Neural cell (in vitro differentiated cells): ENCODE measurements at regions not wholly inside any gene's neighbourhood (a gene's known extent, or its start where the extent isn't known, plus 50 kb on each side); places are given as distances from the start of the nearest gene placed in this dataset.

ENCODE experiments used
- H2AFZ ChIP-seq: fragments of 200-600, 300-800 bp; sonication (generic), shearing (Covaris generic); 2 replicates; pipeline ENCODE4 v1.6.0; 2014; ENCODE audit warnings: low read depth, mild to moderate bottlenecking, antibody characterized with exemption, low read length, moderate library complexity
- H3F3A ChIP-seq: fragments of 200-600 bp; shearing (Covaris generic); 2 replicates; pipeline ENCODE4 v1.6.1; 2016; ENCODE audit warnings: mild to moderate bottlenecking, moderate library complexity, mixed read lengths, antibody characterized with exemption, low read length; ENCODE audit not compliant: insufficient read depth, poor library complexity, severe bottlenecking
- H3K27ac ChIP-seq: fragments of 200-600, 300-800 bp; sonication (generic), shearing (Covaris generic); 2 replicates; pipeline ENCODE4 v1.5.1; 2014; ENCODE audit warnings: mild to moderate bottlenecking, low read length, moderate library complexity
- H3K27me3 ChIP-seq: fragments of 300-800, 200-600 bp; sonication (generic), shearing (Covaris generic); 2 replicates; pipeline ENCODE4 v1.6.0; 2014; ENCODE audit warnings: mild to moderate bottlenecking, low read depth, low read length, moderate library complexity; ENCODE audit not compliant: insufficient read depth
- H3K36me3 ChIP-seq: fragments of 300-800, 200-600 bp; sonication (generic), shearing (Covaris generic); 2 replicates; pipeline ENCODE4 v1.5.1; 2014; ENCODE audit warnings: mild to moderate bottlenecking, antibody characterized with exemption, low read length, moderate library complexity; ENCODE audit not compliant: insufficient read depth
- H3K4me2 ChIP-seq: fragments of 300-800, 200-600 bp; sonication (generic), shearing (Covaris generic); 2 replicates; pipeline ENCODE4 v1.6.0; 2014; ENCODE audit warnings: mild to moderate bottlenecking, low read length
- H3K4me3 ChIP-seq: fragments of 300-800, 200-600 bp; sonication (generic), shearing (Covaris generic); 2 replicates; pipeline ENCODE4 v1.5.1; 2014; ENCODE audit warnings: mild to moderate bottlenecking, low read length, moderate library complexity
- H3K79me2 ChIP-seq: fragments of 200-600 bp; shearing (Covaris generic); replicated peaks from 2 replicates; pipeline ENCODE4 v1.6.0; 2014; ENCODE audit warnings: mild to moderate bottlenecking, low read length, moderate library complexity; ENCODE audit not compliant: insufficient read depth
- H3K9ac ChIP-seq: fragments of 300-800, 200-600 bp; sonication (generic), shearing (Covaris generic); 2 replicates; pipeline ENCODE4 v1.6.1; 2016; ENCODE audit warnings: mild to moderate bottlenecking, low read length, mixed read lengths
- H3K9me2 ChIP-seq: fragments of 200-600 bp; shearing (Covaris generic); 2 replicates; pipeline ENCODE4 v1.6.1; 2016; ENCODE audit warnings: mild to moderate bottlenecking, low read length, mixed read lengths; ENCODE audit not compliant: insufficient read depth
- H3K9me3 ChIP-seq: fragments of 200-600, 300-800 bp; sonication (generic), shearing (Covaris generic); 2 replicates; pipeline ENCODE4 v1.6.1; 2016; ENCODE audit warnings: mild to moderate bottlenecking, mixed run types, low read length, moderate library complexity, mixed read lengths
- H4K20me1 ChIP-seq: fragments of 200-600 bp; shearing (Covaris generic); 2 replicates; pipeline ENCODE4 v1.6.1; 2016; ENCODE audit warnings: mild to moderate bottlenecking, mixed run types; ENCODE audit not compliant: insufficient read depth
- CTCF ChIP-seq: fragments of 450-650 bp; IDR thresholded peaks from 2 replicates; pipeline ENCODE4 v1.5.1; 2014; ENCODE audit warnings: antibody characterized with exemption, mild to moderate bottlenecking, moderate library complexity; ENCODE audit not compliant: poor library complexity, severe bottlenecking
- EP300 ChIP-seq: fragments of 450-650 bp; conservative IDR thresholded peaks from 2 replicates; pipeline ENCODE4 v1.6.1; 2014; ENCODE audit warnings: antibody characterized with exemption, mild to moderate bottlenecking, moderate library complexity; ENCODE audit not compliant: poor library complexity, severe bottlenecking
- EZH2 ChIP-seq: fragments of 200-600, 300-800 bp; shearing (Covaris generic), sonication (generic); IDR thresholded peaks from 2 replicates; pipeline ENCODE4 v1.6.1; 2014; ENCODE audit warnings: antibody characterized with exemption, low read length, borderline replicate concordance, mild to moderate bottlenecking; ENCODE audit not compliant: insufficient read depth, poor library complexity, severe bottlenecking
- MXI1 ChIP-seq: fragments of 450-650 bp; conservative IDR thresholded peaks from 2 replicates; pipeline ENCODE4 v1.6.1; 2014; ENCODE audit warnings: antibody characterized with exemption, mild to moderate bottlenecking; ENCODE audit not compliant: poor library complexity, severe bottlenecking
- POLR2AphosphoS5 ChIP-seq: IDR thresholded peaks from 2 replicates; pipeline ENCODE4 v1.6.1; 2012
- RAD21 ChIP-seq: fragments of 450-650 bp; conservative IDR thresholded peaks from 2 replicates; pipeline ENCODE4 v1.6.1; 2014; ENCODE audit warnings: antibody characterized with exemption, mild to moderate bottlenecking, moderate library complexity
- REST ChIP-seq: IDR thresholded peaks from 2 replicates; pipeline ENCODE4 v1.6.1; 2012; ENCODE audit warnings: borderline replicate concordance
- SMC3 ChIP-seq: fragments of 450-650 bp; conservative IDR thresholded peaks from 2 replicates; pipeline ENCODE4 v1.6.1; 2014; ENCODE audit warnings: antibody characterized with exemption, mild to moderate bottlenecking, moderate library complexity; ENCODE audit not compliant: poor library complexity
- TAF1 ChIP-seq: IDR thresholded peaks from 2 replicates; pipeline ENCODE4 v1.6.1; 2012; ENCODE audit warnings: low read depth

GRCh38 chr4:178136736-178137345, 694.6 kb upstream of the AGA start:
- TF ChIP-seq EZH2 (no peak), EP300 (no peak), RAD21 (no peak)
- H3K27ac ChIP-seq: no peak overlapping the region
- no peaks in the 10 kb centered on the region for H3K9me2 ChIP-seq
- no peaks in the 10 kb centered on the region for H3K27me3 ChIP-seq
- no peak overlapping the region for H3K9ac ChIP-seq
- H3K9me3 ChIP-seq: no peaks in the 10 kb centered on the region
- no peaks in the 10 kb centered on the region for H3K79me2 ChIP-seq
- H3K4me3 ChIP-seq: no peak overlapping the region
- H3K36me3 ChIP-seq: no peaks in the 10 kb centered on the region
- no peak overlapping the region for H2AFZ ChIP-seq
- no peaks in the 10 kb centered on the region for H4K20me1 ChIP-seq
- H3F3A ChIP-seq: no peaks in the 10 kb centered on the region
- no peak overlapping the region for H3K4me2 ChIP-seq

GRCh38 chr4:178137732-178138471, 695.7 kb upstream of the AGA start:
- H3F3A ChIP-seq: no peaks in the 10 kb centered on the region

GRCh38 chr4:178138491-178138890, 696.3 kb upstream of the AGA start:
- TF ChIP-seq EP300 (no peak), CTCF (no peak), MXI1 (no peak), TAF1 (no peak), RAD21 (no peak), REST (no peak), SMC3 (no peak), EZH2 (no peak), POLR2AphosphoS5 (no peak)
- H3K9me3 ChIP-seq: no peaks in the 10 kb centered on the region
- H3F3A ChIP-seq: no peaks in the 10 kb centered on the region

More at GRCh38 chr4:178137732-178138471, 695.7 kb upstream of the AGA start:
- Histone ChIP-seq H2AFZ (no peak overlapping the region), H3K36me3 (no peaks in the 10 kb centered on the region), H4K20me1 (no peaks in the 10 kb centered on the region), H3K4me2 (no peak overlapping the region), H3K9ac (no peak overlapping the region), H3K4me3 (no peak overlapping the region), H3K27me3 (no peaks in the 10 kb centered on the region), H3K9me3 (no peaks in the 10 kb centered on the region), H3K9me2 (no peaks in the 10 kb centered on the region), H3K27ac (no peak overlapping the region), H3K79me2 (no peaks in the 10 kb centered on the region)
- no peak for TF ChIP-seq CTCF
- no peak for TF ChIP-seq RAD21
- no peak for TF ChIP-seq MXI1
- TF ChIP-seq EZH2: no peak
- TF ChIP-seq SMC3: no peak

More at GRCh38 chr4:178138491-178138890, 696.3 kb upstream of the AGA start:
- Histone ChIP-seq H2AFZ (no peak overlapping the region), H3K79me2 (no peaks in the 10 kb centered on the region), H3K36me3 (no peaks in the 10 kb centered on the region), H3K9me2 (no peaks in the 10 kb centered on the region), H4K20me1 (no peaks in the 10 kb centered on the region), H3K27ac (no peak overlapping the region), H3K4me2 (no peak overlapping the region), H3K27me3 (no peaks in the 10 kb centered on the region), H3K4me3 (no peak overlapping the region), H3K9ac (no peak overlapping the region)
